ENCODE measurements at regions not wholly inside any gene's neighbourhood (a gene's known extent, or its start where the extent isn't known, plus 50 kb on each side); places are given as distances from the start of the nearest gene placed in this dataset.

DNA sequence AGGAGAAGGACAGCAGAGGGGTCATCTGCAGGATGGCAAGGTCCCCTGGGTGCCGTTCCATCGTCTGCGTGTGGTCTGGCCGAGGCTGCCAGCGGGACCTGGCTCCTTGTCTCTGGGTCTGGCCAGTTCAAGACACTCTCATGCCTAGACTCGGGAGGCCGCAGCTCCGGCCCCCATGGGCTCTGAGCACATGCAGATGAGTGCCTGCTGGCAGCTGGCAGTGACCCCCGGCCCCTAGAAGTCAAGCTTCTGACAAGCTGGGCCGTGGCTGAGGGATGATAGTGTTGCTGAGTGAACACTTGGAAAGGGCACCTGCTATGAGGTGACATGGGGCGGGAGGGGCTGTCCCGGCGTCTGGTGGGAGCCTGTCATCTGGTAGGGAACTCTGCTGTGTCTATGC lies 1180.6 kb downstream of the BRD1 start:
- DNase-seq, result no peak

DNA sequence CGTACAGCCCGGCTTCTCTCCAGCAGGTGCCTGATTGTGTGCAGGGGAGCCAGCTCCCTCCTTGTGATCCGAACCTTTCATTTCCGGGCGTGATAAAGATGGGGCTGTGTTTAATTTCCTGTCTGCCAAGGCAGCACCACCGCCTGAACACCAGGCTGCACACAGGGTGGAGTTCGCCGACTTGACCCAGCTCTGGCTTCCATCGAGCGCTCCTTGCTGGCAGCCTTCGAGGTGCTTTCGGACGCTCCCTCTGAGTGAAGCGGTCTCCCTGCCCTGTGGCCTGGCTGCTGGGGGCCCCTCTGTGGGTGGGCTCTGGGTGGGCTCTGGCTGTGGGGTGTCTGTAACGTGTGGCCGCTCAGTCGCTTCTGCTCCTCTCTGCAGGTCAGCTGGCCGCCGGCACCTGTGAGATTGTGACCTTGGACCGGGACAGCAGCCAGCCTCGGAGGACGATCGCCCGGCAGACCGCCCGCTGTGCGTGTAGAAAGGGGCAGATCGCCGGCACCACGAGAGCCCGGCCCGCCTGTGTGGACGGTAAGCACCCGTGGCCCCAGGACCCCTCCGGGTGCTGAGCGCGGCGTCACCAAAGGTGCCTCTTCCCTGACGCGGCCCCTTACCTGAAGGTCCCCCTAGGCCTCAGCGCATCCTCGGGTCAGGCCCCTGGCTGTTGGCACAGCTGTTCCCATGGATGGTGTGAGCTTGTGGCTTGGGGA lies 1181.3 kb downstream of the BRD1 start:
- DNase-seq, result no peak

DNA sequence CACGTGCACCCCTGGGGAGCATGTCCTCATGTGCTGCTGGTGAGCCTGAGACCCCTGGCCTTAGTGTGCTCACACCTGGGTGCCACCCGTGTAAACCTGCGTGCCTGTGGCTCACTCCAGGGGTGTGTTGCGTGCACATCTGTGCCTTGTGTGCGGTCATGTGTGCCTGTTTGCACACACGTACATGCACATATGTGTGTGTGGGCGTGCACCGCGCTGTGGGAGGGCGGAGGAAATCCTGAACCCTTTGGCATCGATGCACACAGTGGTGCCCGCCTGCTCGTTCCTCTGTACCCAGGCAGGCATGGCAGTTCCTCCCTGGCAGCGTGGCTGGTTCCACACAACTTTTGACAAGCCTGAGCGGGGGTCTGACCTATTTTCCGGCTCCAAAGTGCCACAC lies 1181.9 kb downstream of the BRD1 start:
- no peak for DNase-seq

DNA sequence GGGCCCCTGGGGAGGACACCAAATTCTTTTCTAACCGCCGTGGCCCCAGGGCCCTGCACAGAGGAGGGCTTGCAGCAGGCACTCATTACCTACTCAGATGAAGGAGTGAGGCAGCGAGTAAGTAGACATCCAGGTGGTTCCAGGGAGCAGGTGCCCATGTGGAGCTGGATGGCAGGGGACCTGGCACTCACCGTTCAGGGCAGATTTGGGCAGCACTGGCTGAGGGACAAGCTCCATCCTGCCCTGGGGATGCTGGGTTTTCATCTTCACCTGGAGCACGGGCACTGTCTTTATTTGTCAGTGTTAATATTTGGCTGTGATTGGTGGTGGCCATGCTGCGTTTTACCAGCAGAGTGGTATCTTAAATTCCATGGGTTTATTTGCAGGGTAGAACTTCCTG lies 1182.7 kb downstream of the BRD1 start:
- no peak for DNase-seq

DNA sequence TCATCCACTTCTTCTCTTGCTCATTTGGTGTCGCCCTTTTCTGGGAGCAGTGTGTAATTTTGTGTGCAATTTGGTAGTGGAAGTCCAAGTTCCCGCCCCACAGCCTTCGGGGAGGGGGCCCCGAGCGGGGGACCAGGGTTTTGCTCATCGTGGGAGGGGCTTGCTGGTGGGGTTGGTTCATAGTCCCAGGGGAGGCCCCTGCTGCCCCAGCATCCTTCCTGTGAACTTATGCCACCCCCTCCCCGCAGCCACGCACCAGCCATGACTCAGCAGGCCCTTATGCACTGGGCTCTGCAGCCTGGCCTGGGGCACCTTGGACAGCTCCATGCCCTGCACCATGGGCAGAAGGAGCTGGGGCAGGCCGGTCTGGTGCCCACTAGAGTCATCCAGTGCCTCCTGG lies 1183.6 kb downstream of the BRD1 start:
- peak; percentile 2 for DNase-seq

DNA sequence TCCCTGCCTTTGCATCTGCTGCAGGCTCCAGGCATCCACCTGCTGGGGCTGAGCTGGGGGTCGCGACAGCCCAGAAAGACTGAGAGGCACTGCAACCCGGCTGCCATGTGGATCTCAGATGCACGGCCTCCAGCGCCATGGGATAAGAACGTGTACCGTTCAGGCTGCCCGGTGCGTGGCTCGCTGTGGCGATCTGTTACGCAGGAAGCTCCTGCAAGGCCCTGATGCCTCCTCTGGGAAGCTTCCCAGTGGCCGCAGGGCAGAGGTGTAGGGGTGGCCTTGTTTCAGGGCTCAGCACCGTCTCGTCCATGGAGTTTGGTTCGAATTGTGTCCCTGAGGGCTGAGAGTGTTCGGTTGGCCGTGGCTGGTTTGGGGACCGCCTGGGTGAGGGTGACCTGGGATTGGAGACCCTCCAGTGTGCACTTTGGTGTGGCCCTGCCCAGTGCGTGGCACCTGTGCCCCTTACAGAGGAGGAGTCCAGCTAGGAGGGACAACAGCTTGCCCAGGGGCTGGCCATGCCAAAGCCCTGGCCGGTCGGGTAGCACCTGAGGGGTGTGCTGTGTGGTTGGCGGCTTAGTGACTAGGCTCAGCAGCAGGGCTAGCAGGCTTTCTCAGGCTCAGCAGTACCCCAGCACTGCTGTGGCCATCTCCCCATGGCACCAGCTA lies 1184.5 kb downstream of the BRD1 start:
- no peak for DNase-seq

DNA sequence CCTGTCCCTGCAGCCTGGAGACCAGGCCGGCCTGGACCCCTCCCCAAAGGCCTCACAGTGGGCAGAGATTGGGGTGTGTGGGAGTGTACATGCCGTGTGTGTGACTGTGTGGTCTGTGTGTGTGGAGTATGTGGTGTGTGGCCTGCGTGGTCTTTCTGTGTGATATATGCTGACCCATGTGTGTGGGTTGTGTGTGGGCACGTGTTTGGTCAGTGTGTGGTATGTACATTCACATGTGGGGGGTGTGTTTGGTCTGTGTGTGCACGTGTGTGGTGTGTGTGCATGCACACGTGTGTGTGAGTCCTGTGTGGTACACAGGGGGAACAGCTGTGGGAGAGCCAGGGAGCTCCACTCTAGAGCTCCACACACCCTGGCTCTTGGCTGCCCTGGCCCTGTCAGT lies 1185.1 kb downstream of the BRD1 start:
- DNase-seq, result no peak

DNA sequence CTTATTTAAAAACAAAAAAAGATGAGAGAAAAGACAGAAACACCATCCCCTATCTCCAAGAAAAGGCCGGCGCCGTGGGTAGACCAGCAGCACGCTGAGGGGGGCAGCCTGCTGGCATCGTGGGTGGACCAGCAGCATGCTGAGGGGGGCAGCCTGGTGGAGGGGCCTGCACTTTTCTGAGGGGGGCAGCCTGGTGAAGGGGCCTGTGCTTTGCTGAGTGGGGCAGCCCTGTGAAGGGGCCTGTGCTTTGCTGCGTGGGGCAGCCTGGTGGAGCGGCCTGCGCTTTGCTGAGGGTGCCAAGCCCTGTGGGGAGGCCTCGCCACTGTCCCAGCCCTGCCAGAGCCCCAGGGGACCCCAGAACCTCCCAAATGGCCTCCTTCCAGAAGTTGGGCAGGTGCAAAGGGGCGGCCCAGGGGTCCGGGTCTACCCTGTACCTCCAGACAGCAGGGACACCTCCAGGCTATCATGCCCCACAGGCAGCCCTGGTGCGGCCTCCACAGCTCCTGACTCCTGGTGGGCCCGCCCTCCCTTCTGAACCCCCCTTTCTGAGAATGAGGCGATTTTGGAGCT lies 1185.7 kb downstream of the BRD1 start:
- no peak for DNase-seq

DNA sequence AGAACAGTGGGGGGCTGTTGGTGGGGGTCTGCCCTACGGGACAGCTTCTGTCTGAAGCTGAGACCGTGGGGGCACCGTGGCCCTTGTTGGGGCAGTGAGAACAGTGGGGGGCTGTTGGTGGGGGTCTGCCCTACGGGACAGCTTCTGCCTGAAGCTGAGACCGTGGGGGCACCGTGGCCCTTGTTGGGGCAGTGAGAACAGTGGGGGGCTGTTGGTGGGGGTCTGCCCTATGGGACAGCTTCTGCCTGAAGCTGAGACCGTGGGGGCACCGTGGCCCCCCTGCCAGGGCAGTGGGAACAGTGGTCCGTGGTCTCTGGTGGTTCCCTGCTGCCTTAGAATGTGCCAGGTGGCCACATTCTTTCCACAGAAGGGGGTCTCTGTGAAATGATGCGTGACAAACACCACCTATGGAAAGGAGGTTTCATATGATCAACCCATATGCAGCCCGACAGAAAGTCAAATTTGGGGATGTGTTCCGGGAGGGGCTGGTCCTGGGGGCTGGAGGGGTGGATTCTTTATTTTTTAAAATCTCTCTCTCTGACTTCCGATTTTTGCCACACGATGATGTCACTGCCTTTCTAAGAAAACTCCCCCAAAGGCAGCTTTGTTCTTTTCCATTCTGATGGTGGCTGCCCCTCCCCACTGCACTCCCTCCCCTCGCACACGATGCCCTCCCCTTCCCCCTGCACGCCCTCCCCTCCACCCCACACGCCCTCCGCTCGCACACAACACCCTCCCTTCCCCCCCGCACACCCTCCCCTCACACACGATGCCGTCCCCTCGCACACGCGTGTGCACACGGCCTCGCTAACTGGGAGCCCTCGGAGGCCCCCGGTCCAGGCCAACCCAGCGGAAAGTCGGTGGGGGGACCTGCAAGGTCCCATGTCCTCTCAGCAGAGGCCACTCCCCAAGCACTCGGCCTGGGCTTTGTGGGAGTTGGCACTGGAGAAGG lies 1186.5 kb downstream of the BRD1 start:
- DNase-seq, result no peak

DNA sequence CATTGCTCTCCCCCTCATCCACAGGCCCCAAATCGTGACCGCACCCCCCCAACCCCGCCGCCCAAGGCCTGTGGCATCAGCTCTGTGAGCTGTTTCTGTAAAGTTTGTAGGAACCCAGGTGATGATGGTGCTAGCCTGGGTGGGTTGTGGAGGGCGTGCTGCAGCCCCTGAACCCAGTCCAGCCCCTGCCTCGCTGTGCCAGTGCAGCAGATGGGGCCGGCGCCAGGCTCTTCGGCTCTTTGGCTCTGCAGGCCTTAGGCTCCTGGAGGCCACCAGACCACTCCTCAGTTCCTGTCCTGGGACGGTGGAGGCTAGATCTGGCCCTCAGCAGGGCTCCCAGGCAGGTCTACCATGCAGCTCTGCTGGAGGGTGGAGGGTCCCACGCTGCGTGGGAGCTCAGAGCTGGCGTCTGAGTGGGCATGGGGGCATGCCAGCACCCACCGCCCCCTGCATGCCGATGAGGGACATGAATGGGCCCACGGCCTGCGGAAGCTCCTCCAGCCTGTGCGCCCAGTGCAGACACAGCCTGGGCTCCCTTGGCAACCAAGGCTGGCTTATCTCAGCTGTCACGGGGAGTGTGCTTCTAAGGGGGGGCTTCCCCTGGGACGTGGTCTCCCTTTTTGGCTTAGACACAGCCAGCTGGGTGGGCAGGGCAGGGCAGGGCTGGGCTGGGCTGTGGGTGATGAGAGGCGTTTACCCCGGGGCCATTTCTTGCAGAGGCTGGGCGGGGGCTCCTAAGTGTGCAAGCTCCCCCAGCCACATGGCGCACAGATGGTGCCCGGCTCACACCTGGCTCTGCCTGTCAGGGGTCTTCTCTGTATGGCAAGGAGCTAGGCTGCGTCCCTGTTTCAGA lies 1187.6 kb downstream of the BRD1 start:
- no peak for DNase-seq

DNA sequence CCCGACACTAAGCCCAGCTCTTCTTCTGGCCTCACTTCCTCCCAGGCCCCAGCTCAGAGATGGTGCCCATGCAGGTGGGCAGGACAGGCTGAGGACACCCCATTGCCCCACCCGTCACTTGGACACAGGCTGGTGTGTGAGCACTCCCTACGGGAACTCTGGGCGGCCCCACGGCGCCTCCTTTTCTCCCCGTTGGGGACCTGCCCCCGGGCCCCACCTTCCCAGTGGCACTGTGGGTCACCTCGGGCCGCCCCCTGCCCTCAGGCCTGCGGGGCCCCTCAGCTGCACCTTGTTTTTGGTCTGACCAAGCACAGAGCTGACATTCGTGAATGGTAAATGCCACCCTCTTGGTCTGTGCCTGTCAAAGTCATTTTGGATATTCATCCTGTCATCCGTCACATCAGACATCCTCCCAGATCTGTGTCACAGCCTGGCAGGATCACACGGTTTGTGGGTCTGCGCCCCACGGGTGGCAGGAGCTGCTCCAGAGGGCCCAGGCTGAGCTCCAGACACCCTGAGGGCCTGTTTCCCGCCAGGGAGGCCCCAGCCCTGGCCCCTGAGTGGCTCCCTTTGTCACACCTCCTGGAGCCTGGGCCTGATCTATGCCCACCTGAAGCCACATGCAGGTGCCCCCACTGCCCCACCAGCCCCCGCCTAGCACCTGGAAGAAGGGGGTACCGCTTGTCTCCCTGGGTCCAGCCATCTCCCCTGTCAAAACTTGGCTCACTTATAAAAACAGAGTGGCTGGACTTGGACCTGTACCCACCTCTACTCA lies 1188.5 kb downstream of the BRD1 start:
- DNase-seq, result no peak

DNA sequence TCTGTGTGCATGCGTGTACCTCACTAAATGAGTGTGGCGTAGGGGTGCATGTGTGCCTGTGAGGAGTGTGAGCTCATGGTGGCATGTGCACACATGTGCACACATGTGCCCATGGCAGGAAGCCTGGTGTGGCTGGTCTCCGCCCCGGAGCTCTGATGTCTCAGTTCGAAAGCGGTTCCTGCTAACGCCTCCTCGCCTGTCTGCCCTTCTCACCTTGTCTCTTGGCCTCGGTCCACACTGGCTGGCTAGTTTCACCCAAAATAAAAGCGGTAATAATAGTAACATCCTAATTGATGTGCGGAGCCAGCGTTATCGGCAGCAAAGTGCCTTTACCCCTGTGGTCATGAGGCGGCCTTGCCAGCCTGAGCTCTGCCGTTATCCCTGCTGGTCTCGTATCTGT lies 1190.4 kb downstream of the BRD1 start:
- DNase-seq, result no peak

DNA sequence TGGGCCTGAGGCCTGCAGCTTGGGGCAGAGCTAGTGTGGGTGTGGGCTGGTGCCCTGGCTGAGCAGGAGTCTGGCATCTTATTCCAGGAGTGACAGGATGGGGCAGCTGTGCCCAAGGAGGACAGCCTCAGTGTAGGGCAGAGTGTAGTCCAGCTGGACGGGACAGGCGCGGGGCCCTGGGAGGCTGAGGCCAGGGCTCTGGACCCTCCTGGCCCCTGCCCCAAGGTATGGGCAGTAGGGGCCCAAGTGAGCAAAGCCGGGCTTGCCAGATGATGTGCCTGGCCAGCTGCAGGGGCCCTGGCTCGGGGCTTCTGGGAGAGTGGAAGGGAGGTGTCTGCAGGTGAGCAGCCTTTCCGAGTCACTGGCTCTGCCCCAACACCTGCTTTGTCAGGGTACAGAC lies 1190.9 kb downstream of the BRD1 start:
- no peak for DNase-seq

DNA sequence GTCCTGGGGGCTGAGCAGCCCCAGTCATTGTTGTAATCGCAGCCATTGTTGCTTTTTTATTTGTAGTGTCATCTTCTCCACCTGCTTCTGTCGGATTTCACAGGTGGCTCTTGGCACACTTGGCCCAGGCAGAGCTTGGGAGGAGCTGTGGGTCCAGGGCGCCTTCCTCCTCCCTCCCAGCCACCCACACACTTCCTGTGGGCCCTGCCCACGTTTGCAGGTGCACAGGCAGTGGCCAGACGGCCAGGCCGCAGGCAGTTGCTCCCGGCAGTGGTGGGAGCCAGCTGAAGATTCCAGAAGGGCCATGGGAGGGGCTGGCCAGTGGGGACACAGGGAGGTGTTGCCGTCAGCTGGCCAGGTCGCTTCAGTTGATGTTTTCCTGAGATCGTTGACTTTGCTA lies 1191.9 kb downstream of the BRD1 start:
- DNase-seq, result no peak

DNA sequence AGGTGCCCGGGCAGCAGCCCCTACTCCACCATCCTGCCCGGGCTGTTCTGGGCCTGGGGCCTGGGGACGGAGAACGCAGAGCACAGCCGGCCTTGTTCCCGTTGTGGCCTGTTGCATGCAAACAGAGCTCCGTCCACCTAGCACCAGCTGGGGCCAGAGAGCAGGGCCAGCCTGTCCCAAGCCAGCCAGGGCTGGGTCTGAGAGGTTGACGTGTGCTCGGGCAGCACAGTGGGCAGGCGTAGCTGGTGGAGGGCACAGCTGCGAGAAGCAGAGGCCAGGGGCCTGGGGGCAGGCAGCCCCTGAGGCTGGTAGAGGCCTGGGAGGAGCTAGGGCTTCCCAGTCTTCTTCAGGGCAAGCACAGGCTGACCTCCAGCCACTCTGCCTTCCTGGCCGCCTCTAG lies 1192.6 kb downstream of the BRD1 start:
- DNase-seq, result no peak

DNA sequence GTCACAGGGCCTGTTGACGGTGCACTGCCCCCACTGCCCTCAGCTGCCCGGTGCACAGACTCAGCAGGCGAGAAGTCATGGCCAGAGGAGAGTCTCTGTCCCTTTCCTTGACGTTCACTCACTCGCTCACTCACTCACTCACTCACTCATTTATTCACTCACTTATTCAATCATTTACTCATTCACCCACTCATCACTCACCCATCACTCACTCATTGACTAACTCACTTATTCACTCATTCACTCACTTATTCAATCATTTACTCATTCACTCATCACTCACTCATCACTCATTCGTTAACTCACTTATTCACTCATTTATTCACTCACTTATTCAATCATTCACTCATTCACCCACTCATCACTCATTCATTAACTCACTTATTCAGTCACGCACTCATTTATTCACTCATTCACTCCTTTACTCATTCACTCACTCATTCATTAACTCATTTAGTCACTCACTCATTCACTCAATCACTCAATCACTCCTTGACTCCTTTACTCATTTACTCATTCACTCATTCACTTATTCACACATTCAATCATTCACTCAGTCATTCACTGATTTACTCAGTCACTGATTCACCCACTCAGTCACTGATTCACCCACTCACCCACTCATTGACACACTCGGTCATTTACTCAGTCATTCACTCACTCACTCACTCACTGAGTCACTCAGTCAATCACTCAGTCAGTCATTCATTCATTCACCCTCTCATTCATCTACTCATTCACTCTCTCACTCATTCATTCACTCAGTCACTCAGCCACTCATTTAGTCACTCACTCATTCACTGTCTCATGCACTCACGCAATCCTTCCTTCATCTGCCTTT lies 1193.5 kb downstream of the BRD1 start:
- DNase-seq, result no peak

DNA sequence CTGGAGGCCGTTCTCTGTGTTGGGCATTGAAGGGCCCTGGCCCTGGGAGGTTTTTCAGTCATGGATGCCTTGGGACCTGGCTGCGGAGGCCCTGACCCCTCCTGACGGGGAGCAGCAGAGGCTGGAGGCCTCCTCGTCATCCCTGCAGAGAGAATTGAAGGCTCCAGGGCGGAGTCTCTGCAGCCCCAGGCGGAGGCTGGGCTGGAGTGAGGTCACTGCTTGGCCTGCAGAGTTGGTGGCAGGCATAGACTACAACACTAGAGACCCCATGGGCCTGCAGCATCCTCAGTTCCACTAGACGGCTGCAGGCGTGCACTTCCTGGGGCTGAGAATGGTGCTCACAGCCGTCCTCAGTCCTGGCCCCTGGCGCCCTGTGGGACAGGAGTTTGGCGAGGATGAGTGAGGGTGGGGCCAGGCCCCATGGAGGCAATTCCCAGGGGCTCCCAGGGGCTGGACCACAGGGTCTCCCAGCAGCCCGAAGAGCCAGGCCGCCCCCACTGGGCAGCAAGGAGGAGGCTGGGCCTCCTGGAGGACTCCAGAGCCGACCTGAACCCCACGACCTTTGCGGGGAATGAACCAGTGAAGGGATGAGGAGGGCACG lies 1194.9 kb downstream of the BRD1 start:
- no peak for DNase-seq

DNA sequence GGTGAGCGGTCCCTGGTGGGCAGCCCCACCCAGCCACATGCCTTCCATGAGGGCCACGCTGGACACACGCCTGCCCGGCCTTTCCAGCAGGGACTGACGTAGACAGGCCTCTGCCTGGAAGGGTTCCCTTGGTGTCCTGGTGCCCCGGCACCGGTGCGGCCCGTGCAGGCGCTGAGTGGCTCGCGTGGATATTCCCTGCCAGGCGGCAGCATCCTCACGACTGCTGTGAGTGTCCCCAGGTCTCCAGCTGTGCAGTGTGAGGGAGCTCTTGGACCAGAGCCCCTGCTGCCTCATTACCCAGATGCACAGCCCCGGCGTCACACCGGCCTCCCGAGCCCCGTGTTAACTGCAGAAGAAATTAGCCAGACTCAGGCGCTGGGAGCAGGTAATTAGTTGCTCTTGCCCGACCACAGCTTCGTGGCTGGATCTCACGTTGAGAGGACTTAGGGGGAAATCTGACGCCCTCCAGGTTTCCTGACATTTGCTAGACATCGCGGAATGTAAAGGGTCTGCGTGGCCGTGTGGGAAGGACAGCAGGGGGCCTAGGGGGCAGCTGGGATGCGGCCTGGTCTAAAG lies 1196.3 kb downstream of the BRD1 start:
- DNase-seq, result no peak

DNA sequence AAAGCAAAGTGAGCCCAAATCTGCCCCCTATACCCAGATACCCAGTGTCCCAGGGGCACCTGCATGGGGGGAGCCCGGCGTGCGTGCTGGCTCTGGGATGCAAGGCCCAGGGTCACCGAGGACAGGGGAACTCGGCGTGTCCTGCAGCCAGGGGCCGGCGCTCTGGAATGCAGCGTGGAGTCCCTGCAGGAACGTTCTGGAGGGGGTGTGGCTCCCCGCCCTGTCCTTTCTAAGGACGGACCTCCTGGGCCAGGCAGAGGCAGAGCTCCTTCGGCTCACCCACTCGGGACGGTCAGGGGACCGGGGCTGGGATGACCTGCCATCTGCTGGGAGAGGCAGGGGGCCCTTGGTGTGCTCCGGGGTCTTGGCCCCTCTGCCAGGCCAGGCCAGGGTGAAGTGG lies 1196.8 kb downstream of the BRD1 start:
- DNase-seq, result no peak

DNA sequence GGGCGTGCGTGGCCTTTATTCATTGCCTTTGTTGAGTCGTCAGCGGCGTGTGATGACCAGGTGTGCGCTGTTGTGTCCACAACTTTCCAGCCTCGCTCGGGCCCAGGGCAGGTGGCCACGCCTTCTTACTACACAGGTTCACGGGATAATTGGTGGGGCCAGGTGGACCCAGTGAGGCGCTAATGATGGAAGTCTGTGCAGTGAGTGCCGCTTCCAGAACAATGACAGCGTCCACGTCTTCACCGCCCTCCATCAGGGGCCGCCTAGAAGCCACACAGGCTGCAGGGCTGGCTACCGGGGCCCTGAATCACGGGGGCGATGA lies 1197.3 kb downstream of the BRD1 start:
- no peak for DNase-seq
